Neutrophil (primary cell): ENCODE measurements at regions not wholly inside any gene's neighbourhood (a gene's known extent, or its start where the extent isn't known, plus 50 kb on each side); places are given as distances from the start of the nearest gene placed in this dataset.

Source experiments
- H3K27ac ChIP-seq: fragments of 200-600 bp; sonication (generic); 2 replicates; pipeline ENCODE4 v1.5.1; 2016; ENCODE audit warnings: mild to moderate bottlenecking, moderate library complexity
- H3K27me3 ChIP-seq: fragments of 200-600 bp; sonication (generic); 2 replicates; pipeline ENCODE4 v1.6.0; 2016; ENCODE audit warnings: mild to moderate bottlenecking
- H3K36me3 ChIP-seq: fragments of 200-600 bp; sonication (generic); 2 replicates; pipeline ENCODE4 v1.5.1; 2017
- H3K4me1 ChIP-seq, 2 experiments: fragments of 200-600 bp in 1 of 2; sonication (generic) in 1 of 2; 1 replicate in 1 of 2; 2 replicates in 1 of 2; pipeline versions ENCODE4 v1.5.1 to v1.6.1; 2013 to 2016; ENCODE audit warnings: low read depth in 1 of 2, low read length in 1 of 2, mild to moderate bottlenecking in 1 of 2, moderate library complexity in 1 of 2; ENCODE audit not compliant: control insufficient read depth in 1 of 2, insufficient read depth in 1 of 2
- H3K4me3 ChIP-seq, 2 experiments: fragments of 200-600 bp in 1 of 2; sonication (generic) in 1 of 2; 1 replicate in 1 of 2; 2 replicates in 1 of 2; pipeline ENCODE4 v1.5.1; 2013 to 2016; ENCODE audit warnings: low read depth in 1 of 2, low read length in 1 of 2, mild to moderate bottlenecking in 1 of 2, moderate library complexity in 1 of 2
- H3K9me3 ChIP-seq: fragments of 200-600 bp; sonication (generic); 2 replicates; pipeline ENCODE4 v1.5.1; 2016
- CTCF ChIP-seq: fragments of 200-600 bp; sonication (generic); IDR thresholded peaks from 2 replicates; pipeline ENCODE4 v1.5.1; 2016; ENCODE audit warnings: antibody characterized with exemption

GRCh38 chr11:130612291-130612851, 163.9 kb downstream of the ADAMTS15 start:
- Histone ChIP-seq H3K4me1 (peaks cover 4 to 11% of the 10 kb centered on the region in 2 experiments), H3K27me3 (no peaks in the 10 kb centered on the region), H3K9me3 (no peaks in the 10 kb centered on the region), H3K27ac (no peak overlapping the region), H3K4me3 (no peak overlapping the region), H3K36me3 (no peaks in the 10 kb centered on the region)
- no peak for TF ChIP-seq CTCF

- no peak for TF ChIP-seq CTCF
- Histone ChIP-seq H3K9me3 (no peaks in the 10 kb centered on the region), H3K27ac (no peak overlapping the region), H3K27me3 (no peaks in the 10 kb centered on the region), H3K4me3 (no peak overlapping the region), H3K4me1 (peaks cover 4 to 11% of the 10 kb centered on the region in 2 experiments), H3K36me3 (no peaks in the 10 kb centered on the region)
Observed at GRCh38 chr11:130613396-130613795, 165.0 kb downstream of the ADAMTS15 start.

GRCh38 chr11:130614591-130614990, 166.1 kb downstream of the ADAMTS15 start:
- no peak overlapping the region for H3K4me3 ChIP-seq
- TF ChIP-seq CTCF: no peak
- no peaks in the 10 kb centered on the region for H3K9me3 ChIP-seq
- peaks cover 4 to 11% of the 10 kb centered on the region in 2 experiments for H3K4me1 ChIP-seq
- no peaks in the 10 kb centered on the region for H3K36me3 ChIP-seq
- no peak overlapping the region for H3K27ac ChIP-seq
- H3K27me3 ChIP-seq: no peaks in the 10 kb centered on the region

- no peaks in the 10 kb centered on the region for H3K27me3 ChIP-seq
Observed at GRCh38 chr11:130615561-130615960, 167.1 kb downstream of the ADAMTS15 start.

DNA sequence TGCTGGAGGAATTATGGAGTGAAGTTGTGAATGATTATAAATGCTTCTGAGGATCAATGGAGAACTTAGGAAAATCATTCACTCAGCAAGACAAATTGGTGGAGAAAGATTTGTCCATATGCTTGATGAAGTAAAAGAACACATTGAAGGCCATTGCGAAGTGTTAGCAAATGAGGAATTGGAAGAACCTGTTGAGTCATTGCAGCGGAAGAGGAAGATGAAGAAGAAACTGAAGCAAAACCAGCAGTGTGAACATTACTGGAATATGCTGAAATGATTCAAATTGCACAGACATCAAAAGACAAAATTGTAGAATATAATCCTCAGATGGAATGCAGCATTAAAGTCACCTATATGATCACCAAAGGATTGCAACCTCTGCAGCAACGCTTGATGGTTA, 168.1 kb downstream of the ADAMTS15 start:
- TF ChIP-seq CTCF: no peak
- Histone ChIP-seq H3K9me3 (no peaks in the 10 kb centered on the region), H3K4me3 (peak overlapping the region in 1 of 2 experiments; percentile 1), H3K36me3 (no peaks in the 10 kb centered on the region), H3K27ac (peak overlapping the region; percentile 48), H3K4me1 (peaks cover 4 to 11% of the 10 kb centered on the region in 2 experiments), H3K27me3 (no peaks in the 10 kb centered on the region)

More at GRCh38 chr11:130615561-130615960, 167.1 kb downstream of the ADAMTS15 start:
- no peaks in the 10 kb centered on the region for H3K9me3 ChIP-seq
- H3K4me3 ChIP-seq: no peak overlapping the region
- H3K36me3 ChIP-seq: no peaks in the 10 kb centered on the region
- no peak overlapping the region for H3K27ac ChIP-seq
- peaks cover 4 to 11% of the 10 kb centered on the region in 2 experiments for H3K4me1 ChIP-seq
- TF ChIP-seq CTCF: no peak
